AG09309 (cell line): ENCODE measurements at regions not wholly inside any gene's neighbourhood (a gene's known extent, or its start where the extent isn't known, plus 50 kb on each side); places are given as distances from the start of the nearest gene placed in this dataset.
A peak's percentile ranks its signal among the peaks of the same experiment; 100 is the strongest.

ENCODE experiments used
- DNase-seq: peaks from one replicate; pipeline ENCODE4 v3.0.0-alpha.2; 2010; ENCODE audit warnings: low read depth
- H3K4me3 ChIP-seq: 2 replicates; pipeline ENCODE4 v1.5.1; 2011; ENCODE audit warnings: mild to moderate bottlenecking, low read depth, low read length, moderate library complexity; ENCODE audit not compliant: control insufficient read depth
- CTCF ChIP-seq: IDR thresholded peaks from 2 replicates; pipeline ENCODE4 v1.5.1; 2011; ENCODE audit warnings: mild to moderate bottlenecking, low read depth, low read length, inconsistent platforms; ENCODE audit not compliant: insufficient read depth, control insufficient read depth; ENCODE audit errors: missing control alignments

GRCh38 chr1:87897481-87897880, 568.8 kb downstream of the LMO4 start:
- H3K4me3 ChIP-seq, result no peak overlapping the region
- no peak for TF ChIP-seq CTCF
- no peak for DNase-seq

- no peak overlapping the region for H3K4me3 ChIP-seq
- peak; percentile 28 for DNase-seq
- TF ChIP-seq CTCF, result no peak
These were observed 569.8 kb downstream of the LMO4 start for GRCh38 chr1:87898431-87898830.

- no peak for DNase-seq
- no peak for TF ChIP-seq CTCF
- H3K4me3 ChIP-seq, result no peak overlapping the region
These were observed 570.3 kb downstream of the LMO4 start for GRCh38 chr1:87899017-87899416.

- no peak overlapping the region for H3K4me3 ChIP-seq
- no peak for TF ChIP-seq CTCF
- DNase-seq, result no peak
These were observed 571.1 kb downstream of the LMO4 start for GRCh38 chr1:87899746-87900145.

GRCh38 chr1:87902830-87903229, 574.1 kb downstream of the LMO4 start:
- TF ChIP-seq CTCF, result no peak
- no peak overlapping the region for H3K4me3 ChIP-seq
- no peak for DNase-seq

- TF ChIP-seq CTCF, result no peak
- no peak overlapping the region for H3K4me3 ChIP-seq
- no peak for DNase-seq
These were observed 574.6 kb downstream of the LMO4 start for GRCh38 chr1:87903242-87903641.

GRCh38 chr1:87904651-87905050, 576.0 kb downstream of the LMO4 start:
- DNase-seq, result no peak
- no peak overlapping the region for H3K4me3 ChIP-seq
- TF ChIP-seq CTCF, result no peak
